Osteoblast (primary cell): ENCODE measurements at regions not wholly inside any gene's neighbourhood (a gene's known extent, or its start where the extent isn't known, plus 50 kb on each side); places are given as distances from the start of the nearest gene placed in this dataset.

Experiments
- DNase-seq: peaks from one replicate; pipeline ENCODE4 v3.0.0; 2011; ENCODE audit warnings: low spot score, mixed read lengths; ENCODE audit not compliant: insufficient read length; ENCODE audit errors: missing footprints
- H2AFZ ChIP-seq: 2 replicates; pipeline ENCODE4 v1.6.0; 2011; ENCODE audit warnings: mild to moderate bottlenecking, low read length
- H3K27ac ChIP-seq: 2 replicates; pipeline ENCODE4 v1.5.1; 2011; ENCODE audit warnings: mild to moderate bottlenecking, low read depth, low read length, moderate library complexity
- H3K27me3 ChIP-seq: 2 replicates; pipeline ENCODE4 v1.6.0; 2012; ENCODE audit warnings: mild to moderate bottlenecking, control low read depth, inconsistent platforms, low read length, moderate library complexity; ENCODE audit not compliant: insufficient read depth
- H3K36me3 ChIP-seq: 2 replicates; pipeline ENCODE4 v1.5.1; 2011; ENCODE audit warnings: mild to moderate bottlenecking, low read length, control low read depth, moderate library complexity; ENCODE audit not compliant: insufficient read depth
- H3K4me1 ChIP-seq: 2 replicates; pipeline ENCODE4 v1.5.1; 2011; ENCODE audit warnings: mild to moderate bottlenecking, low read length, control low read depth, moderate library complexity; ENCODE audit not compliant: insufficient read depth
- H3K4me2 ChIP-seq: 2 replicates; pipeline ENCODE4 v1.6.0; 2011; ENCODE audit warnings: mild to moderate bottlenecking, low read length; ENCODE audit not compliant: insufficient read depth
- H3K4me3 ChIP-seq: fragments of 200-600 bp; sonication (generic); 3 replicates; pipeline ENCODE4 v1.5.1; 2012; ENCODE audit warnings: mild to moderate bottlenecking, low read length, inconsistent platforms; ENCODE audit not compliant: insufficient read depth
- H3K79me2 ChIP-seq: 2 replicates; pipeline ENCODE4 v1.6.0; 2012; ENCODE audit warnings: mild to moderate bottlenecking, low read length, control low read depth, inconsistent platforms; ENCODE audit not compliant: insufficient read depth
- H3K9me3 ChIP-seq: 2 replicates; pipeline ENCODE4 v1.5.1; 2011; ENCODE audit warnings: low read depth, low read length, control low read depth
- H4K20me1 ChIP-seq: 2 replicates; pipeline ENCODE4 v1.6.0; 2012; ENCODE audit warnings: mild to moderate bottlenecking, low read length, control low read depth; ENCODE audit not compliant: insufficient read depth
- CTCF ChIP-seq: IDR thresholded peaks from 2 replicates; pipeline ENCODE4 v1.5.1; 2011; ENCODE audit warnings: mild to moderate bottlenecking, low read depth, low read length, moderate library complexity; ENCODE audit errors: extremely low read depth

- peaks cover 15% of the 10 kb centered on the region for H3K4me1 ChIP-seq
- H3K27me3 ChIP-seq, result no peaks in the 10 kb centered on the region
- no peak for TF ChIP-seq CTCF
- no peak overlapping the region for H2AFZ ChIP-seq
- H3K4me3 ChIP-seq, result no peak overlapping the region
- DNase-seq, result no peak
- no peaks in the 10 kb centered on the region for H4K20me1 ChIP-seq
- no peaks in the 10 kb centered on the region for H3K79me2 ChIP-seq
- no peaks in the 10 kb centered on the region for H3K36me3 ChIP-seq
- no peaks in the 10 kb centered on the region for H3K9me3 ChIP-seq
- H3K4me2 ChIP-seq, result no peak overlapping the region
- no peak overlapping the region for H3K27ac ChIP-seq
These were observed 98.2 kb upstream of the ASAP2 start for GRCh38 chr2:9108210-9108967.

- Histone ChIP-seq H3K9me3 (no peaks in the 10 kb centered on the region), H3K4me1 (peaks cover 8% of the 10 kb centered on the region), H3K27me3 (no peaks in the 10 kb centered on the region), H3K36me3 (no peaks in the 10 kb centered on the region), H4K20me1 (no peaks in the 10 kb centered on the region), H3K27ac (no peak overlapping the region), H2AFZ (no peak overlapping the region), H3K79me2 (no peaks in the 10 kb centered on the region), H3K4me3 (no peak overlapping the region), H3K4me2 (no peak overlapping the region)
- DNase-seq, result no peak
- no peak for TF ChIP-seq CTCF
These were observed 99.2 kb upstream of the ASAP2 start for GRCh38 chr2:9107168-9108025.

GRCh38 chr2:9106338-9107167, 100.1 kb upstream of the ASAP2 start:
- Histone ChIP-seq H3K27me3 (no peaks in the 10 kb centered on the region), H3K4me3 (no peak overlapping the region), H3K4me1 (no peaks in the 10 kb centered on the region), H3K27ac (no peak overlapping the region), H3K4me2 (no peak overlapping the region), H3K79me2 (no peaks in the 10 kb centered on the region), H2AFZ (no peak overlapping the region), H3K9me3 (no peaks in the 10 kb centered on the region), H4K20me1 (no peaks in the 10 kb centered on the region), H3K36me3 (no peaks in the 10 kb centered on the region)
- no peak for DNase-seq
- TF ChIP-seq CTCF, result no peak
